ENCODE measurements at regions not wholly inside any gene's neighbourhood (a gene's known extent, or its start where the extent isn't known, plus 50 kb on each side); places are given as distances from the start of the nearest gene placed in this dataset.
A peak's percentile ranks its signal among the peaks of the same experiment; 100 is the strongest.

GRCh38 chr19:28293685-28294084 lies 919.3 kb downstream of the UQCRFS1 start:
- Histone ChIP-seq H3K18ac (ENCODE audit: low read length) (no peak overlapping the region), H3K36me3 (ENCODE audit: control insufficient read depth, insufficient read depth, low read length) (no peaks in the 10 kb centered on the region), H3K4me1 (ENCODE audit: control insufficient read depth, low read depth, low read length) (peaks cover 16% of the 10 kb centered on the region), H3K56ac (ENCODE audit: low read length) (no peak overlapping the region), H2BK120ac (ENCODE audit: low read depth, low read length) (no peak overlapping the region), H4K5ac (ENCODE audit: low read length) (no peak overlapping the region), H4K8ac (ENCODE audit: low read depth, low read length) (no peak overlapping the region), H3K79me1 (ENCODE audit: low read length) (no peaks in the 10 kb centered on the region), H3K4me2 (ENCODE audit: low read length) (no peak overlapping the region), H3K27me3 (ENCODE audit: insufficient read depth, low read length, poor library complexity) (no peaks in the 10 kb centered on the region), H3K9ac (ENCODE audit: low read length) (no peak overlapping the region), H3K79me2 (ENCODE audit: control insufficient read depth, insufficient read depth, low read length) (no peaks in the 10 kb centered on the region), H3K23ac (ENCODE audit: low read length) (no peak overlapping the region), H2BK5ac (ENCODE audit: low read length) (no peak overlapping the region), H2BK15ac (replicated peaks; ENCODE audit: low read depth) (no peak overlapping the region), H3K27ac (ENCODE audit: low read depth, low read length) (peak overlapping the region; percentile 78), H3K4ac (ENCODE audit: low read depth, low read length) (no peak overlapping the region), H3K4me3 (ENCODE audit: low read length) (no peak overlapping the region), H2AK5ac (ENCODE audit: low read length) (no peak overlapping the region)
- no peak for DNase-seq
- WGBS (ENCODE audit: extremely low coverage, insufficient coverage, low lambda C conversion rate), result no CpG with 5 or more reads among the region's 3 CpGs

GRCh38 chr19:28292822-28293500 lies 920.0 kb downstream of the UQCRFS1 start:
- H4K5ac ChIP-seq (ENCODE audit: low read length), result no peak overlapping the region
- H3K79me1 ChIP-seq (ENCODE audit: low read length), result no peaks in the 10 kb centered on the region
- H2BK120ac ChIP-seq (ENCODE audit: low read depth, low read length), result peak overlapping the region; percentile 15
- peak overlapping the region; percentile 33 for H2BK5ac ChIP-seq (ENCODE audit: low read length)
- peak; percentile 84 for DNase-seq
- H3K4me2 ChIP-seq (ENCODE audit: low read length), result no peak overlapping the region
- no peak overlapping the region for H3K4me3 ChIP-seq (ENCODE audit: low read length)
- peak overlapping the region; percentile 68 for H3K56ac ChIP-seq (ENCODE audit: low read length)
- H2AK5ac ChIP-seq (ENCODE audit: low read length), result no peak overlapping the region
- H3K36me3 ChIP-seq (ENCODE audit: control insufficient read depth, insufficient read depth, low read length), result no peaks in the 10 kb centered on the region
- peak overlapping the region; percentile 28 for H3K4ac ChIP-seq (ENCODE audit: low read depth, low read length)
- H3K79me2 ChIP-seq (ENCODE audit: control insufficient read depth, insufficient read depth, low read length), result no peaks in the 10 kb centered on the region
- no CpG with 5 or more reads among the region's 10 CpGs for WGBS (ENCODE audit: extremely low coverage, insufficient coverage, low lambda C conversion rate)
- H4K8ac ChIP-seq (ENCODE audit: low read depth, low read length), result no peak overlapping the region
- no peaks in the 10 kb centered on the region for H3K27me3 ChIP-seq (ENCODE audit: insufficient read depth, low read length, poor library complexity)
- peak overlapping the region; percentile 3 for H3K18ac ChIP-seq (ENCODE audit: low read length)
- H3K4me1 ChIP-seq (ENCODE audit: control insufficient read depth, low read depth, low read length), result peaks cover 18% of the 10 kb centered on the region
- H3K27ac ChIP-seq (ENCODE audit: low read depth, low read length), result peak overlapping the region; percentile 78
- H3K9ac ChIP-seq (ENCODE audit: low read length), result no peak overlapping the region
- no peak overlapping the region for H2BK15ac ChIP-seq (replicated peaks; ENCODE audit: low read depth)
- no peak overlapping the region for H3K23ac ChIP-seq (ENCODE audit: low read length)

- no peak overlapping the region for H4K5ac ChIP-seq (ENCODE audit: low read length)
These were observed 921.1 kb downstream of the UQCRFS1 start for GRCh38 chr19:28291874-28292273.

GRCh38 chr19:28290963-28291657 lies 921.8 kb downstream of the UQCRFS1 start:
- no peak overlapping the region for H2BK15ac ChIP-seq (replicated peaks; ENCODE audit: low read depth)
- no peak overlapping the region for H4K8ac ChIP-seq (ENCODE audit: low read depth, low read length)
- H3K9ac ChIP-seq (ENCODE audit: low read length), result no peak overlapping the region
- no CpG with 5 or more reads among the region's 3 CpGs for WGBS (ENCODE audit: extremely low coverage, insufficient coverage, low lambda C conversion rate)
- H3K36me3 ChIP-seq (ENCODE audit: control insufficient read depth, insufficient read depth, low read length), result no peaks in the 10 kb centered on the region
- peak overlapping the region; percentile 50 for H3K56ac ChIP-seq (ENCODE audit: low read length)
- H2BK120ac ChIP-seq (ENCODE audit: low read depth, low read length), result peak overlapping the region; percentile 65
- H3K79me2 ChIP-seq (ENCODE audit: control insufficient read depth, insufficient read depth, low read length), result no peaks in the 10 kb centered on the region
- H2AK5ac ChIP-seq (ENCODE audit: low read length), result no peak overlapping the region
- peaks cover 18% of the 10 kb centered on the region for H3K4me1 ChIP-seq (ENCODE audit: control insufficient read depth, low read depth, low read length)
- H3K27me3 ChIP-seq (ENCODE audit: insufficient read depth, low read length, poor library complexity), result no peaks in the 10 kb centered on the region
- no peak overlapping the region for H4K5ac ChIP-seq (ENCODE audit: low read length)
- no peak overlapping the region for H3K4ac ChIP-seq (ENCODE audit: low read depth, low read length)
- no peaks in the 10 kb centered on the region for H3K79me1 ChIP-seq (ENCODE audit: low read length)
- no peak overlapping the region for H3K27ac ChIP-seq (ENCODE audit: low read depth, low read length)
- no peak overlapping the region for H3K23ac ChIP-seq (ENCODE audit: low read length)
- no peak overlapping the region for H3K4me3 ChIP-seq (ENCODE audit: low read length)
- H3K4me2 ChIP-seq (ENCODE audit: low read length), result no peak overlapping the region
- H2BK5ac ChIP-seq (ENCODE audit: low read length), result no peak overlapping the region
- peak; percentile 56 for DNase-seq
- peak overlapping the region; percentile 24 for H3K18ac ChIP-seq (ENCODE audit: low read length)

More at GRCh38 chr19:28291874-28292273, 921.1 kb downstream of the UQCRFS1 start:
- Histone ChIP-seq H3K4me1 (ENCODE audit: control insufficient read depth, low read depth, low read length) (peaks cover 18% of the 10 kb centered on the region), H3K4ac (ENCODE audit: low read depth, low read length) (peak overlapping the region; percentile 41), H2BK15ac (replicated peaks; ENCODE audit: low read depth) (no peak overlapping the region), H4K8ac (ENCODE audit: low read depth, low read length) (no peak overlapping the region), H3K4me3 (ENCODE audit: low read length) (no peak overlapping the region), H3K79me1 (ENCODE audit: low read length) (no peaks in the 10 kb centered on the region), H2BK120ac (ENCODE audit: low read depth, low read length) (no peak overlapping the region), H3K56ac (ENCODE audit: low read length) (peak overlapping the region; percentile 1), H2AK5ac (ENCODE audit: low read length) (peak overlapping the region; percentile 93), H3K9ac (ENCODE audit: low read length) (no peak overlapping the region), H3K4me2 (ENCODE audit: low read length) (no peak overlapping the region), H3K27me3 (ENCODE audit: insufficient read depth, low read length, poor library complexity) (no peaks in the 10 kb centered on the region), H2BK5ac (ENCODE audit: low read length) (peak overlapping the region; percentile 77), H3K27ac (ENCODE audit: low read depth, low read length) (no peak overlapping the region), H3K23ac (ENCODE audit: low read length) (peak overlapping the region; percentile 31), H3K79me2 (ENCODE audit: control insufficient read depth, insufficient read depth, low read length) (no peaks in the 10 kb centered on the region), H3K36me3 (ENCODE audit: control insufficient read depth, insufficient read depth, low read length) (no peaks in the 10 kb centered on the region), H3K18ac (ENCODE audit: low read length) (peak overlapping the region; percentile 9)
- DNase-seq, result no peak
- WGBS (ENCODE audit: extremely low coverage, insufficient coverage, low lambda C conversion rate), result no CpG with 5 or more reads among the region's 4 CpGs

- no peak overlapping the region for H3K4me2 ChIP-seq (ENCODE audit: low read length)
- no peaks in the 10 kb centered on the region for H3K36me3 ChIP-seq (ENCODE audit: control insufficient read depth, insufficient read depth, low read length)
- no peaks in the 10 kb centered on the region for H3K27me3 ChIP-seq (ENCODE audit: insufficient read depth, low read length, poor library complexity)
- H2BK15ac ChIP-seq (replicated peaks; ENCODE audit: low read depth), result no peak overlapping the region
- H3K9ac ChIP-seq (ENCODE audit: low read length), result no peak overlapping the region
- H3K27ac ChIP-seq (ENCODE audit: low read depth, low read length), result no peak overlapping the region
- H2BK5ac ChIP-seq (ENCODE audit: low read length), result no peak overlapping the region
- no peak overlapping the region for H2AK5ac ChIP-seq (ENCODE audit: low read length)
- no peak for DNase-seq
- no peak overlapping the region for H3K56ac ChIP-seq (ENCODE audit: low read length)
- H3K4me3 ChIP-seq (ENCODE audit: low read length), result no peak overlapping the region
- WGBS (ENCODE audit: extremely low coverage, insufficient coverage, low lambda C conversion rate), result no CpG with 5 or more reads among the region's 9 CpGs
- H3K23ac ChIP-seq (ENCODE audit: low read length), result no peak overlapping the region
- H3K4ac ChIP-seq (ENCODE audit: low read depth, low read length), result no peak overlapping the region
- H2BK120ac ChIP-seq (ENCODE audit: low read depth, low read length), result no peak overlapping the region
- no peak overlapping the region for H4K8ac ChIP-seq (ENCODE audit: low read depth, low read length)
- peaks cover 18% of the 10 kb centered on the region for H3K4me1 ChIP-seq (ENCODE audit: control insufficient read depth, low read depth, low read length)
- peak overlapping the region; percentile 65 for H3K18ac ChIP-seq (ENCODE audit: low read length)
- no peak overlapping the region for H4K5ac ChIP-seq (ENCODE audit: low read length)
- H3K79me1 ChIP-seq (ENCODE audit: low read length), result no peaks in the 10 kb centered on the region
- no peaks in the 10 kb centered on the region for H3K79me2 ChIP-seq (ENCODE audit: control insufficient read depth, insufficient read depth, low read length)
These were observed 923.5 kb downstream of the UQCRFS1 start for GRCh38 chr19:28289295-28290063.

All from mesendoderm (in vitro differentiated cells).